CD4-positive, alpha-beta T cell treated with Interleukin-6 at 100 ng/mL for 8 hours (primary cell): ENCODE measurements at regions not wholly inside any gene's neighbourhood (a gene's known extent, or its start where the extent isn't known, plus 50 kb on each side); places are given as distances from the start of the nearest gene placed in this dataset.
"Not testable (repeated sequence)": the region's sequence is repeated elsewhere in the genome, so short reads cannot be mapped to it uniquely, and the experiment has no call there.

Experiments used
- DNase-seq: peaks from one replicate; pipeline ENCODE4 v3.0.0-alpha.2; 2020; ENCODE audit warnings: mixed read lengths, low spot score

- DNase-seq, result no peak
Observed at GRCh38 chr4:18241727-18242126, 220.2 kb upstream of the LCORL start.

- DNase-seq, result no peak
Observed at GRCh38 chr4:18234108-18234507, 212.6 kb upstream of the LCORL start.

- DNase-seq, result no peak
Observed at GRCh38 chr4:18231726-18232125, 210.2 kb upstream of the LCORL start.

GRCh38 chr4:18227880-18228279, 206.3 kb upstream of the LCORL start:
- DNase-seq, result no peak

GRCh38 chr4:18214411-18215055, 193.0 kb upstream of the LCORL start:
- DNase-seq, result no peak

- DNase-seq, result no peak
Observed at GRCh38 chr4:18213576-18214198, 192.1 kb upstream of the LCORL start.

- no peak for DNase-seq
Observed at GRCh38 chr4:18209448-18209847, 187.9 kb upstream of the LCORL start.

- DNase-seq, result no peak
Observed at GRCh38 chr4:18203966-18204365, 182.4 kb upstream of the LCORL start.

GRCh38 chr4:18202486-18202885, 180.9 kb upstream of the LCORL start:
- DNase-seq, result no peak

- no peak for DNase-seq
Observed at GRCh38 chr4:18201885-18202284, 180.3 kb upstream of the LCORL start.

- no peak for DNase-seq
Observed at GRCh38 chr4:18198653-18199052, 177.1 kb upstream of the LCORL start.

GRCh38 chr4:18197467-18197866, 175.9 kb upstream of the LCORL start:
- no peak for DNase-seq

GRCh38 chr4:18194278-18194677, 172.7 kb upstream of the LCORL start:
- DNase-seq, result no peak

GRCh38 chr4:18192901-18193300, 171.3 kb upstream of the LCORL start:
- DNase-seq, result no peak

- no peak for DNase-seq
Observed at GRCh38 chr4:18185491-18185890, 163.9 kb upstream of the LCORL start.

- DNase-seq, result no peak
Observed at GRCh38 chr4:18180892-18181291, 159.3 kb upstream of the LCORL start.

- no peak for DNase-seq
Observed at GRCh38 chr4:18180122-18180521, 158.6 kb upstream of the LCORL start.

- DNase-seq, result no peak
Observed at GRCh38 chr4:18171896-18172295, 150.3 kb upstream of the LCORL start.

- DNase-seq, result no peak
Observed at GRCh38 chr4:18167831-18168230, 146.3 kb upstream of the LCORL start.

- DNase-seq, result no peak
Observed at GRCh38 chr4:18166925-18167324, 145.4 kb upstream of the LCORL start.

GRCh38 chr4:18162453-18162852, 140.9 kb upstream of the LCORL start:
- DNase-seq, result no peak

- DNase-seq, result not testable (repeated sequence)
Observed at GRCh38 chr4:18159117-18159912, 137.8 kb upstream of the LCORL start.
